Upper lobe of right lung (tissue), 1 donor: ENCODE measurements at regions not wholly inside any gene's neighbourhood (a gene's known extent, or its start where the extent isn't known, plus 50 kb on each side); places are given as distances from the start of the nearest gene placed in this dataset.

Experiments
- ATAC-seq: fragments of 200-7000 bp; cut with Tn5 transposase; one replicate; pipeline ENCODE4 v1.9.1; 2020; ENCODE audit warnings: mild to moderate bottlenecking, moderate library complexity
- DNase-seq: peaks from one replicate; pipeline ENCODE4 v3.0.0-alpha.2; 2020
- H3K27ac ChIP-seq: fragments of 200-600 bp; one replicate; pipeline ENCODE4 v1.8.0; 2022
- H3K27me3 ChIP-seq: fragments of 200-600 bp; one replicate; pipeline ENCODE4 v1.8.0; 2022; ENCODE audit warnings: mild to moderate bottlenecking
- H3K36me3 ChIP-seq: fragments of 200-600 bp; one replicate; pipeline ENCODE4 v1.8.0; 2022
- H3K4me1 ChIP-seq: fragments of 200-600 bp; one replicate; pipeline ENCODE4 v1.8.0; 2022
- H3K4me3 ChIP-seq: fragments of 200-600 bp; one replicate; pipeline ENCODE4 v1.8.0; 2022; ENCODE audit warnings: mild to moderate bottlenecking
- H3K9me3 ChIP-seq: fragments of 200-600 bp; one replicate; pipeline ENCODE4 v1.8.0; 2022
- CTCF ChIP-seq: fragments of 200-600 bp; IDR thresholded peaks from one replicate; pipeline ENCODE4 v1.8.0; 2022; ENCODE audit warnings: antibody characterized with exemption
- intact Hi-C: fragments of 100-400 bp; cut with DNase I; formaldehyde crosslinking; loops from one replicate; pipeline ENCODE4 v1.11.0; 2022
- donor health status: DM: no; HTN: yes; CAD: no; lungs with severe emphysema.

DNA sequence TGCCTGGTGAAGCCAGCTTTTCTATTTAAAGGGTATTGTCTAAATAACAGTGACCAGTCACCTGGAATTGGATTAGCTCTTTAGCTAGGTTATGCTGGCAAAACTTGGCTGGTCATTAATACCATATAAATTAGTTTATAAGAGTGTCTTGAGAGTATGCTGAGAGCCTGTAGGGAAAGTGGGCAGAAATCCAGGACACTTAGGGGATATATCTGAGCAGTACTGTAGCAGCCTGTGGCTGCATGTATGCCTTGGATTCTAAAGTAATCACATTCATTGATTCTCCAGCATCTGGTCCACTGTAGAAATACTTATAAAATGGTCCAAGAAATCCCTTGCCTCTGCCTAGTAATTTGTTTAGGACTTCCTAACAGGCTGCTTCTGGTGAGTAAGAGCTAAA lies 288.9 kb upstream of the DMAC1 start:
- ATAC-seq (no peak), DNase-seq (no peak)
- H3K27me3 ChIP-seq = peaks cover 8% of the 10 kb centered on the region
- H3K4me1 ChIP-seq = no peaks in the 10 kb centered on the region
- no peak overlapping the region for H3K27ac ChIP-seq
- H3K9me3 ChIP-seq = no peaks in the 10 kb centered on the region
- H3K4me3 ChIP-seq = no peak overlapping the region
- TF ChIP-seq CTCF = no peak
- H3K36me3 ChIP-seq = no peaks in the 10 kb centered on the region
- intact Hi-C loops = no loop called here

DNA sequence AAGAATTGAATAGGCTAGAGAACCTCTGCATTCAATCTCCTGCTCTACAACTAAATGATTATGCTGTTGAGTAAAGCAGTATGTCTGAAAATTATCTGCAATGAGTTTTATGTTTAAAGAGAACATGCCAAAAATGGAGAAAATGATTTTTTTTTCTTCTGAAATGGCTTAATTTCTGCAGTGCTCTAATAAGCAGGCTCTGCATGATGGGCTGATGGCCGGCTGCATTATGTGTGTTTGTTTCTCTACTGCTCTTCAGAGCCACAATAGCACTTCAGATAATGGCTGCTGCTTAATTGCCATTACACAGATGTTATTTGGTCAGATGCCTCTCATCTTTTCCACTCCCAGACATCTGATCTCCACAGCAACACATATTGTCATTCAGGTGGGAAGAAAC lies 286.4 kb upstream of the DMAC1 start:
- TF ChIP-seq CTCF = no peak
- no peak for DNase-seq
- intact Hi-C loops = no loop called here
- Histone ChIP-seq H3K36me3 (no peaks in the 10 kb centered on the region), H3K9me3 (no peaks in the 10 kb centered on the region), H3K4me3 (no peak overlapping the region), H3K27ac (no peak overlapping the region), H3K4me1 (no peaks in the 10 kb centered on the region), H3K27me3 (peaks cover 8% of the 10 kb centered on the region)
- ATAC-seq = no peak

- no peak for DNase-seq
- Histone ChIP-seq H3K27ac (no peak overlapping the region), H3K4me1 (no peaks in the 10 kb centered on the region), H3K4me3 (no peak overlapping the region), H3K27me3 (peaks cover 6% of the 10 kb centered on the region), H3K9me3 (no peaks in the 10 kb centered on the region), H3K36me3 (no peaks in the 10 kb centered on the region)
- intact Hi-C loops = no loop called here
- no peak for TF ChIP-seq CTCF
- ATAC-seq = no peak
Measured at GRCh38 chr9:8078641-8079140, 279.1 kb upstream of the DMAC1 start.

GRCh38 chr9:8074713-8075286 lies 275.2 kb upstream of the DMAC1 start:
- no peaks in the 10 kb centered on the region for H3K9me3 ChIP-seq
- H3K27ac ChIP-seq = no peak overlapping the region
- intact Hi-C loops = no loop called here
- no peaks in the 10 kb centered on the region for H3K36me3 ChIP-seq
- H3K4me3 ChIP-seq = no peak overlapping the region
- TF ChIP-seq CTCF = no peak
- peaks cover 6% of the 10 kb centered on the region for H3K27me3 ChIP-seq
- H3K4me1 ChIP-seq = no peaks in the 10 kb centered on the region
- ATAC-seq (no peak), DNase-seq (no peak)

- ATAC-seq = no peak
Measured at GRCh38 chr9:8071445-8071798, 271.8 kb upstream of the DMAC1 start.

More at GRCh38 chr9:8071445-8071798, 271.8 kb upstream of the DMAC1 start:
- no peak for TF ChIP-seq CTCF
- Histone ChIP-seq H3K4me1 (no peaks in the 10 kb centered on the region), H3K4me3 (no peak overlapping the region), H3K27me3 (peaks cover 6% of the 10 kb centered on the region), H3K9me3 (no peaks in the 10 kb centered on the region), H3K36me3 (no peaks in the 10 kb centered on the region), H3K27ac (no peak overlapping the region)
- intact Hi-C loops = no loop called here
- no peak for DNase-seq
